Keratinocyte (primary cell): ENCODE measurements at regions not wholly inside any gene's neighbourhood (a gene's known extent, or its start where the extent isn't known, plus 50 kb on each side); places are given as distances from the start of the nearest gene placed in this dataset.

Source experiments
- DNase-seq: peaks from one replicate; pipeline ENCODE4 v3.0.0-alpha.2; 2011; ENCODE audit warnings: low read depth, missing footprints, low spot score
- FAIRE-seq: peaks from 2 replicates; lab custom pipeline; 2011; peaks lifted over from hg19 to GRCh38; lab: Jason Lieb, UNC
- H2AFZ ChIP-seq: 2 replicates; pipeline ENCODE4 v1.6.0; 2012; ENCODE audit warnings: low read length, control low read depth, inconsistent platforms; ENCODE audit not compliant: control insufficient read depth
- H3K27ac ChIP-seq: 2 replicates; pipeline ENCODE4 v1.5.1; 2011; ENCODE audit warnings: low read length; ENCODE audit not compliant: control insufficient read depth, insufficient read depth
- H3K27me3 ChIP-seq: 3 replicates; pipeline ENCODE4 v1.6.0; 2011; ENCODE audit warnings: low read length; ENCODE audit not compliant: control insufficient read depth, insufficient read depth; ENCODE audit errors: extremely low read depth
- H3K36me3 ChIP-seq, 2 experiments: 2 replicates in 1 of 2; 3 replicates in 1 of 2; pipeline ENCODE4 v1.5.1; 2011; ENCODE audit warnings: low read length in 2 of 2, mild to moderate bottlenecking in 1 of 2; ENCODE audit not compliant: control insufficient read depth in 2 of 2, insufficient read depth in 2 of 2; ENCODE audit errors: extremely low read depth in 1 of 2
- H3K4me1 ChIP-seq: 3 replicates; pipeline ENCODE4 v1.5.1; 2011; ENCODE audit warnings: low read length; ENCODE audit not compliant: control insufficient read depth, insufficient read depth; ENCODE audit errors: extremely low read depth
- H3K4me2 ChIP-seq: 3 replicates; pipeline ENCODE4 v1.6.0; 2011; ENCODE audit warnings: low read depth, low read length; ENCODE audit not compliant: control insufficient read depth, insufficient read depth; ENCODE audit errors: extremely low read depth
- H3K4me3 ChIP-seq, 3 experiments: fragments of 200-600 bp in 1 of 3; sonication (generic) in 1 of 3; 2 replicates in 2 of 3; 3 replicates in 1 of 3; pipeline ENCODE4 v1.5.1; 2011 to 2016; ENCODE audit warnings: low read length in 3 of 3, mild to moderate bottlenecking in 3 of 3, control low read depth in 2 of 3, inconsistent platforms in 1 of 3, low read depth in 1 of 3, mixed read lengths in 1 of 3, mixed run types in 1 of 3, moderate library complexity in 1 of 3; ENCODE audit not compliant: control insufficient read depth in 2 of 3, insufficient read depth in 2 of 3; ENCODE audit errors: extremely low read depth in 1 of 3
- H3K79me2 ChIP-seq: 2 replicates; pipeline ENCODE4 v1.6.0; 2012; ENCODE audit warnings: low read length; ENCODE audit not compliant: control insufficient read depth, insufficient read depth
- H3K9ac ChIP-seq: 3 replicates; pipeline ENCODE4 v1.6.0; 2011; ENCODE audit warnings: low read length; ENCODE audit not compliant: control insufficient read depth, insufficient read depth; ENCODE audit errors: extremely low read depth
- H3K9me1 ChIP-seq: 3 replicates; pipeline ENCODE4 v1.6.0; 2011; ENCODE audit warnings: low read length; ENCODE audit not compliant: control insufficient read depth, insufficient read depth; ENCODE audit errors: extremely low read depth
- H3K9me3 ChIP-seq: 2 replicates; pipeline ENCODE4 v1.5.1; 2012; ENCODE audit warnings: low read depth, low read length; ENCODE audit not compliant: control insufficient read depth
- H4K20me1 ChIP-seq: 3 replicates; pipeline ENCODE4 v1.6.0; 2011; ENCODE audit warnings: low read length; ENCODE audit not compliant: control insufficient read depth, insufficient read depth; ENCODE audit errors: extremely low read depth
- CTCF ChIP-seq, 3 experiments: IDR thresholded peaks in 1 of 3; conservative IDR thresholded peaks in 1 of 3; optimal IDR thresholded peaks in 1 of 3; 2 replicates in 2 of 3; 3 replicates in 1 of 3; pipeline versions ENCODE3 to v1.5.1; 2011; ENCODE audit warnings: low read length in 3 of 3, mild to moderate bottlenecking in 3 of 3, moderate library complexity in 2 of 3, control low read depth in 1 of 3, inconsistent platforms in 1 of 3; ENCODE audit not compliant: insufficient read depth in 2 of 3; ENCODE audit errors: extremely low read depth in 1 of 3
- EZH2 ChIP-seq: IDR thresholded peaks from one replicate; pipeline ENCODE4 v1.6.1; 2012; ENCODE audit warnings: inconsistent platforms, mild to moderate bottlenecking, low read length, moderate library complexity
- dilution Hi-C: fragments of 300-500 bp; cut with MboI; formaldehyde crosslinking; loops from one replicate; pipeline ENCODE4 v1.7.0; 2020; ENCODE audit warnings: low sequenced_read_pairs; ENCODE audit not compliant: extremely low pct_ligation_motif_present

- Histone ChIP-seq H3K4me3 (no peak overlapping the region), H3K36me3 (no peaks in the 10 kb centered on the region), H3K4me2 (no peak overlapping the region), H3K79me2 (no peaks in the 10 kb centered on the region), H4K20me1 (no peaks in the 10 kb centered on the region), H3K27ac (no peak overlapping the region), H3K4me1 (peaks cover 12% of the 10 kb centered on the region), H3K9me3 (no peaks in the 10 kb centered on the region), H3K27me3 (no peaks in the 10 kb centered on the region), H3K9me1 (no peaks in the 10 kb centered on the region), H2AFZ (no peak overlapping the region), H3K9ac (no peak overlapping the region)
- TF ChIP-seq EZH2 (no peak), CTCF (optimal IDR thresholded peaks at IDR 0.05 in 1 of 3, IDR thresholded peaks at IDR 0.05 in 1 of 3, conservative IDR thresholded peaks at IDR 0.05 in 1 of 3; ENCODE audit: extremely low read depth in 1 of 3, insufficient read depth in 2 of 3, low read length in 3 of 3) (no peak)
- DNase-seq = no peak
- FAIRE-seq = no peak
- dilution Hi-C loops = no loop called here
Observed at GRCh38 chr13:97570442-97570841, 136.5 kb downstream of the RAP2A start.

GRCh38 chr13:97573011-97573410, 139.0 kb downstream of the RAP2A start:
- TF ChIP-seq EZH2 (no peak), CTCF (optimal IDR thresholded peaks at IDR 0.05 in 1 of 3, IDR thresholded peaks at IDR 0.05 in 1 of 3, conservative IDR thresholded peaks at IDR 0.05 in 1 of 3; ENCODE audit: extremely low read depth in 1 of 3, insufficient read depth in 2 of 3, low read length in 3 of 3) (no peak)
- no peak overlapping the region for H3K27ac ChIP-seq
- no peak overlapping the region for H3K4me3 ChIP-seq
- H2AFZ ChIP-seq = no peak overlapping the region
- no peaks in the 10 kb centered on the region for H3K9me1 ChIP-seq
- H3K4me2 ChIP-seq = no peak overlapping the region
- peaks cover 6% of the 10 kb centered on the region for H3K4me1 ChIP-seq
- no peaks in the 10 kb centered on the region for H3K27me3 ChIP-seq
- no peaks in the 10 kb centered on the region for H3K9me3 ChIP-seq
- no peaks in the 10 kb centered on the region for H3K79me2 ChIP-seq
- dilution Hi-C loops = no loop called here
- DNase-seq = no peak
- H4K20me1 ChIP-seq = no peaks in the 10 kb centered on the region
- no peaks in the 10 kb centered on the region for H3K36me3 ChIP-seq
- FAIRE-seq = no peak
- no peak overlapping the region for H3K9ac ChIP-seq
